Neural progenitor cell (in vitro differentiated cells): ENCODE measurements at regions not wholly inside any gene's neighbourhood (a gene's known extent, or its start where the extent isn't known, plus 50 kb on each side); places are given as distances from the start of the nearest gene placed in this dataset.
"Not testable (repeated sequence)": the region's sequence is repeated elsewhere in the genome, so short reads cannot be mapped to it uniquely, and the experiment has no call there.

Experiments used
- DNase-seq: peaks from one replicate; pipeline ENCODE4 v3.0.0-alpha.2; 2016; ENCODE audit warnings: low spot score
- H2AFZ ChIP-seq: fragments of 200-600 bp; sonication (generic); replicated peaks from 2 replicates; pipeline ENCODE4 v1.6.1; 2016; ENCODE audit warnings: antibody characterized with exemption
- H3F3A ChIP-seq: fragments of 200-600 bp; sonication (generic); 2 replicates; pipeline ENCODE4 v1.6.1; 2016; ENCODE audit warnings: antibody characterized with exemption, low read depth
- H3K27ac ChIP-seq: fragments of 200-600 bp; sonication (generic); 2 replicates; pipeline ENCODE4 v1.5.1; 2016; ENCODE audit warnings: mild to moderate bottlenecking
- H3K27me3 ChIP-seq: fragments of 200-600 bp; sonication (generic); 2 replicates; pipeline ENCODE4 v1.6.1; 2016; ENCODE audit warnings: mild to moderate bottlenecking, moderate library complexity
- H3K36me3 ChIP-seq: fragments of 200-600 bp; sonication (generic); 2 replicates; pipeline ENCODE4 v1.5.1; 2016
- H3K4me1 ChIP-seq: fragments of 200-600 bp; sonication (generic); 2 replicates; pipeline ENCODE4 v1.6.1; 2016; ENCODE audit warnings: mixed run types
- H3K4me2 ChIP-seq: fragments of 200-600 bp; sonication (generic); 2 replicates; pipeline ENCODE4 v1.6.1; 2016
- H3K4me3 ChIP-seq: fragments of 200-600 bp; sonication (generic); 2 replicates; pipeline ENCODE4 v1.5.1; 2016
- H3K79me2 ChIP-seq: fragments of 200-600 bp; sonication (generic); 2 replicates; pipeline ENCODE4 v1.6.1; 2016; ENCODE audit warnings: low read depth
- H3K9ac ChIP-seq: fragments of 200-600 bp; sonication (generic); 2 replicates; pipeline ENCODE4 v1.6.1; 2016
- H3K9me3 ChIP-seq: fragments of 200-600 bp; sonication (generic); 2 replicates; pipeline ENCODE4 v1.5.1; 2016; ENCODE audit warnings: low read depth
- H4K20me1 ChIP-seq: fragments of 200-600 bp; sonication (generic); 2 replicates; pipeline ENCODE4 v1.6.1; 2016; ENCODE audit warnings: low read depth
- H3K27ac Mint-ChIP-seq: 3 replicates; pipeline ENCODE4 v1.8.0; 2021; ENCODE audit warnings: mixed read lengths
- H3K27me3 Mint-ChIP-seq: 2 replicates; pipeline ENCODE4 v1.8.0; 2022; ENCODE audit warnings: low read depth, mild to moderate bottlenecking, inconsistent platforms, moderate library complexity, mixed read lengths; ENCODE audit not compliant: insufficient read depth
- H3K36me3 Mint-ChIP-seq: 3 replicates; pipeline ENCODE4 v1.8.0; 2021; ENCODE audit warnings: mixed read lengths
- H3K4me1 Mint-ChIP-seq: 3 replicates; pipeline ENCODE4 v1.8.0; 2021; ENCODE audit warnings: mixed read lengths
- H3K4me3 Mint-ChIP-seq: 3 replicates; pipeline ENCODE4 v1.8.0; 2021; ENCODE audit warnings: mild to moderate bottlenecking, moderate library complexity, mixed read lengths
- H3K9me3 Mint-ChIP-seq: 3 replicates; pipeline ENCODE4 v1.8.0; 2020; ENCODE audit warnings: mixed read lengths
- CTCF ChIP-seq: fragments of 200-600 bp; sonication (generic); IDR thresholded peaks from 2 replicates; pipeline ENCODE4 v1.5.1; 2017; ENCODE audit warnings: antibody characterized with exemption, mild to moderate bottlenecking
- EZH2 ChIP-seq: fragments of 200-600 bp; sonication (generic); IDR thresholded peaks from 2 replicates; pipeline ENCODE4 v1.6.1; 2017; ENCODE audit warnings: antibody characterized with exemption, mild to moderate bottlenecking, moderate library complexity
- EZH2phosphoT487 ChIP-seq: fragments of 200-600 bp; sonication (generic); IDR thresholded peaks from 2 replicates; pipeline ENCODE4 v1.6.1; 2017; ENCODE audit warnings: antibody characterized with exemption

GRCh38 chr3:124064050-124064449, 72.1 kb upstream of the ROPN1 start:
- Histone ChIP-seq H3K4me1 (peaks cover 2% of the 10 kb centered on the region), H3K9me3 (no peaks in the 10 kb centered on the region), H3K79me2 (no peaks in the 10 kb centered on the region), H3K27me3 (no peaks in the 10 kb centered on the region), H3K27ac (no peak overlapping the region), H2AFZ (no peak overlapping the region), H3K4me3 (no peak overlapping the region), H4K20me1 (no peaks in the 10 kb centered on the region), H3K36me3 (no peaks in the 10 kb centered on the region), H3K9ac (no peak overlapping the region), H3K4me2 (no peak overlapping the region), H3F3A (no peaks in the 10 kb centered on the region)
- Mint-ChIP-seq H3K36me3 (no peaks in the 10 kb centered on the region), H3K9me3 (no peaks in the 10 kb centered on the region), H3K4me1 (peaks cover 10% of the 10 kb centered on the region), H3K27me3 (no peaks in the 10 kb centered on the region), H3K4me3 (no peak overlapping the region), H3K27ac (no peak overlapping the region)
- DNase-seq = no peak
- TF ChIP-seq EZH2 = no peak
- no peak for TF ChIP-seq EZH2phosphoT487
- TF ChIP-seq CTCF = no peak

GRCh38 chr3:124066543-124066942, 74.6 kb upstream of the ROPN1 start:
- H3K27me3 Mint-ChIP-seq, H3K27ac Mint-ChIP-seq, H3K27me3 ChIP-seq, H3K9me3 Mint-ChIP-seq, H3K9ac ChIP-seq, H3K4me3 Mint-ChIP-seq, DNase-seq, H3K4me1 ChIP-seq, H3K27ac ChIP-seq, H3K4me2 ChIP-seq, H2AFZ ChIP-seq, H3K79me2 ChIP-seq, H3K9me3 ChIP-seq, H3F3A ChIP-seq, H3K4me1 Mint-ChIP-seq, H3K36me3 ChIP-seq, H3K4me3 ChIP-seq, H4K20me1 ChIP-seq, H3K36me3 Mint-ChIP-seq: not testable (repeated sequence)

GRCh38 chr3:124069706-124070105, 77.8 kb upstream of the ROPN1 start:
- H3K36me3 ChIP-seq, H3K27me3 Mint-ChIP-seq, H2AFZ ChIP-seq, H3K9me3 ChIP-seq, H3K4me1 Mint-ChIP-seq, H3K27ac ChIP-seq, H3K4me2 ChIP-seq, H3K4me1 ChIP-seq, H3K79me2 ChIP-seq, DNase-seq, H3K27ac Mint-ChIP-seq, H4K20me1 ChIP-seq, H3K4me3 ChIP-seq, H3K9ac ChIP-seq, H3K36me3 Mint-ChIP-seq, H3K9me3 Mint-ChIP-seq, H3F3A ChIP-seq, H3K4me3 Mint-ChIP-seq, H3K27me3 ChIP-seq: not testable (repeated sequence)

GRCh38 chr3:124075090-124075489, 83.2 kb upstream of the ROPN1 start:
- not testable (repeated sequence) for H3K4me3 Mint-ChIP-seq

GRCh38 chr3:124075753-124076152, 83.8 kb upstream of the ROPN1 start:
- peaks cover 6% of the 10 kb centered on the region for H3K4me1 Mint-ChIP-seq
- H3K4me2 ChIP-seq = no peak overlapping the region
- no peak overlapping the region for H3K4me3 Mint-ChIP-seq
- no peak overlapping the region for H3K4me3 ChIP-seq
- H2AFZ ChIP-seq = no peak overlapping the region
- no peaks in the 10 kb centered on the region for H3K36me3 ChIP-seq
- no peak overlapping the region for H3K27ac Mint-ChIP-seq
- peaks cover 4% of the 10 kb centered on the region for H3K4me1 ChIP-seq
- no peaks in the 10 kb centered on the region for H3F3A ChIP-seq
- DNase-seq = no peak
- no peak overlapping the region for H3K27ac ChIP-seq
- no peaks in the 10 kb centered on the region for H4K20me1 ChIP-seq
- no peaks in the 10 kb centered on the region for H3K9me3 Mint-ChIP-seq
- no peak for TF ChIP-seq CTCF
- no peaks in the 10 kb centered on the region for H3K27me3 Mint-ChIP-seq
- H3K79me2 ChIP-seq = no peaks in the 10 kb centered on the region
- no peaks in the 10 kb centered on the region for H3K27me3 ChIP-seq
- no peaks in the 10 kb centered on the region for H3K9me3 ChIP-seq
- no peak overlapping the region for H3K9ac ChIP-seq
- H3K36me3 Mint-ChIP-seq = no peaks in the 10 kb centered on the region

More at GRCh38 chr3:124075090-124075489, 83.2 kb upstream of the ROPN1 start:
- H2AFZ ChIP-seq, H3K9ac ChIP-seq, H3K9me3 ChIP-seq, H3K4me1 ChIP-seq, H4K20me1 ChIP-seq, H3K27ac Mint-ChIP-seq, H3K9me3 Mint-ChIP-seq, H3K36me3 Mint-ChIP-seq, H3K4me1 Mint-ChIP-seq, H3K79me2 ChIP-seq, DNase-seq, H3K4me2 ChIP-seq, H3F3A ChIP-seq, H3K27me3 Mint-ChIP-seq, H3K4me3 ChIP-seq, H3K27ac ChIP-seq, H3K27me3 ChIP-seq, H3K36me3 ChIP-seq: not testable (repeated sequence)
